ENCODE measurements at regions not wholly inside any gene's neighbourhood (a gene's known extent, or its start where the extent isn't known, plus 50 kb on each side); places are given as distances from the start of the nearest gene placed in this dataset.

DNA sequence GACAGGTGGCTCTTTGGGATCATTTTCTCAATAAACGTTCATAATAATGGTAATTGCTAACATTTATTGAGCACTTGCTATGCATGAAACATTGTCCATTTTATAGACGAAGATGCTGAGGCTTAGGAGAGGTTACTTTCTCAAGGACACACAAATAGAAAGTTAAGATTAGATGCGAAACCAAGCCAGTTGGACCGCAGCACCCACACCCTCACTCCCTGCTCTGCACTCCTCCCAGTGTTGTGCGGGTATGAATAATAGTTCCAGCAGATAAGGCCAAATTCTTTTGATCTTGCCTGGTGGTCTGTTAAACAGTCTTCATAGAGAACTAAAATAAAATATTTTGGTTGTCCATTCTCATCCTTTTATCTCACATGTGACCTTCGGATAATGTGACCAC lies 85.0 kb upstream of the BEND4 start:
- no peak overlapping the region for H2BK20ac ChIP-seq (ENCODE audit: low read depth, low read length, poor library complexity, severe bottlenecking)
- H4K8ac ChIP-seq (replicated peaks; ENCODE audit: insufficient read length, low read depth, low read length) = no peak overlapping the region
- H3K4ac ChIP-seq (ENCODE audit: low read depth, low read length) = no peak overlapping the region
- H4K5ac ChIP-seq (ENCODE audit: insufficient read length, low read depth, low read length) = no peak overlapping the region
- no peak overlapping the region for H2BK5ac ChIP-seq (ENCODE audit: insufficient read length, low read length)
- H3K9ac ChIP-seq (ENCODE audit: extremely low read depth, insufficient read length, low read length) = no peak overlapping the region
- H3K4me2 ChIP-seq (ENCODE audit: insufficient read depth, insufficient read length, low read length) = no peak overlapping the region
- no peaks in the 10 kb centered on the region for H3K79me2 ChIP-seq (ENCODE audit: insufficient read depth, low read length)
- no peak overlapping the region for H2AK5ac ChIP-seq (ENCODE audit: insufficient read length, low read length)
- H3K18ac ChIP-seq (ENCODE audit: insufficient read length, low read depth, low read length) = no peak overlapping the region
- no peaks in the 10 kb centered on the region for H3K23me2 ChIP-seq (ENCODE audit: insufficient read length, low read depth, low read length, poor library complexity, severe bottlenecking)
- H3K4me1 ChIP-seq (ENCODE audit: insufficient read depth, low read length) = no peaks in the 10 kb centered on the region
- no peak overlapping the region for H2BK120ac ChIP-seq (ENCODE audit: low read depth, low read length, poor library complexity, severe bottlenecking)
- no peak overlapping the region for H3K27ac Mint-ChIP-seq
- no peaks in the 10 kb centered on the region; the same call in 1 of the 2 replicates for H3K27me3 ChIP-seq (ENCODE audit: insufficient read depth, low read length)
- H3K9me3 ChIP-seq (ENCODE audit: control insufficient read depth, low read depth, low read length) = no peaks in the 10 kb centered on the region
- no peak overlapping the region for H3T11ph ChIP-seq (ENCODE audit: low read length)
- no peak overlapping the region for H3K4me3 Mint-ChIP-seq
- WGBS (ENCODE audit: extremely low coverage, insufficient read length, low lambda C conversion rate) = no CpG with 5 or more reads among the region's 6 CpGs
- no peaks in the 10 kb centered on the region; the same call in 1 of the 2 replicates for H3K27me3 Mint-ChIP-seq (ENCODE audit: low read depth)
- peaks cover 3 to 4% of the 10 kb centered on the region in 2 experiments; a peak in 3 of 4 replicates for H3K4me1 Mint-ChIP-seq
- H2BK12ac ChIP-seq (ENCODE audit: insufficient read length, low read depth, low read length) = no peak overlapping the region
- H4K91ac ChIP-seq (ENCODE audit: insufficient read length, low read depth, low read length) = no peak overlapping the region
- H2AFZ ChIP-seq (ENCODE audit: low read length) = no peak overlapping the region
- no peak for DNase-seq
- H4K20me1 ChIP-seq (ENCODE audit: control insufficient read depth, insufficient read depth, insufficient read length) = no peaks in the 10 kb centered on the region
- H3K23ac ChIP-seq (ENCODE audit: insufficient read length, low read depth, low read length) = no peak overlapping the region
- no peaks in the 10 kb centered on the region for H3K79me1 ChIP-seq (ENCODE audit: insufficient read depth, low read depth, low read length, poor library complexity, severe bottlenecking)
- TF ChIP-seq, protein P1, sequence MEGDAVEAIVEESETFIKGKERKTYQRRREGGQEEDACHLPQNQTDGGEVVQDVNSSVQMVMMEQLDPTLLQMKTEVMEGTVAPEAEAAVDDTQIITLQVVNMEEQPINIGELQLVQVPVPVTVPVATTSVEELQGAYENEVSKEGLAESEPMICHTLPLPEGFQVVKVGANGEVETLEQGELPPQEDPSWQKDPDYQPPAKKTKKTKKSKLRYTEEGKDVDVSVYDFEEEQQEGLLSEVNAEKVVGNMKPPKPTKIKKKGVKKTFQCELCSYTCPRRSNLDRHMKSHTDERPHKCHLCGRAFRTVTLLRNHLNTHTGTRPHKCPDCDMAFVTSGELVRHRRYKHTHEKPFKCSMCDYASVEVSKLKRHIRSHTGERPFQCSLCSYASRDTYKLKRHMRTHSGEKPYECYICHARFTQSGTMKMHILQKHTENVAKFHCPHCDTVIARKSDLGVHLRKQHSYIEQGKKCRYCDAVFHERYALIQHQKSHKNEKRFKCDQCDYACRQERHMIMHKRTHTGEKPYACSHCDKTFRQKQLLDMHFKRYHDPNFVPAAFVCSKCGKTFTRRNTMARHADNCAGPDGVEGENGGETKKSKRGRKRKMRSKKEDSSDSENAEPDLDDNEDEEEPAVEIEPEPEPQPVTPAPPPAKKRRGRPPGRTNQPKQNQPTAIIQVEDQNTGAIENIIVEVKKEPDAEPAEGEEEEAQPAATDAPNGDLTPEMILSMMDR (conservative IDR thresholded peaks at IDR 0.05) = no peak
- no peak overlapping the region for H3K14ac ChIP-seq (ENCODE audit: insufficient read depth, low read length)
- no peak overlapping the region for H3K27ac ChIP-seq (ENCODE audit: insufficient read length, low read depth, low read length)
- peaks cover 2 to 3% of the 10 kb centered on the region in 2 experiments; a peak in 1 of 5 replicates for H3K9me3 Mint-ChIP-seq
- no peak overlapping the region for H3K56ac ChIP-seq (ENCODE audit: insufficient read length, low read depth, low read length)
- H2BK15ac ChIP-seq (ENCODE audit: low read depth, low read length) = no peak overlapping the region
- H3K36me3 Mint-ChIP-seq (ENCODE audit: insufficient read depth in 1 of 3, low read depth in 3 of 3) = no peaks in the 10 kb centered on the region; a peak in 1 of 7 replicates

Data from H9 (cell line).